ENCODE measurements at regions not wholly inside any gene's neighbourhood (a gene's known extent, or its start where the extent isn't known, plus 50 kb on each side); places are given as distances from the start of the nearest gene placed in this dataset.

DNA sequence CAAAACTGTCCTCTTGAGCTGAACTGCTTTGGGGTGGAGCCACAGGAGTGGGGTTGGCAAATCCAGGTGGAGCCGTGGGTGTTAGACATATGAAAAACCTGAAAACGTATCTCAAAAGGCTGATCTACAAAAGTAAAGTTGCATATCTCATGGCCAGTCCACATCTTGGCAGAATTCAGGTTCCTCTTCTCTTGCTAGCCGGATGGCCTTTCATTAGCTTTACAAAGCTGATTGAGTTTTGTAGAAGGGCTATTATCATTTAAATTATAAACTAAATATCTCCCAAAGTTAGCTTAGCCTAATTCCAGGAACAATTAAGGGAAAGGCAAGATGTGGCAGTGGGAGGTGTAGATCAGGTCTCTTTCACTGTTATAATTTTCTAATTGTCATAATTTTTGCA, 1427.7 kb downstream of the EFNB2 start:
- DNase-seq (ENCODE audit: low read depth), result no peak

DNA sequence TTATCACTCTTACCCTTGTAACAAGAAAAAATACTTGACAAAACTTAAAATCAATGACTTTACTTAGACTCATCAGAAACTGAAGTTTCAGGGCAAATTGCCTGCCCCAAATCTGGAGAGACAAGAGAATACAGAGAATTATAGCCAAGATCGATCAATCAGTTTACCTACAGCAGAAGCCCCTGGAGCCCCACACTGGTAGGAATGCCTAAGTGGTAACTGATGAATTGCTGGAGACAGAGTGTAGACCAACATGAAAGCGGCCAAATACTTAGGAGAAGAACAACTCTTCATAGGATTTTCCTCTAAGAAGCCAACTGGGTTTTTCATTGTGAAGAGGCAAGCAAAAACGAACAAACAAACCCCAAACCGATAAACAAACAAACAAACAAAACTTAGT, 1430.0 kb downstream of the EFNB2 start:
- DNase-seq (ENCODE audit: low read depth), result no peak

DNA sequence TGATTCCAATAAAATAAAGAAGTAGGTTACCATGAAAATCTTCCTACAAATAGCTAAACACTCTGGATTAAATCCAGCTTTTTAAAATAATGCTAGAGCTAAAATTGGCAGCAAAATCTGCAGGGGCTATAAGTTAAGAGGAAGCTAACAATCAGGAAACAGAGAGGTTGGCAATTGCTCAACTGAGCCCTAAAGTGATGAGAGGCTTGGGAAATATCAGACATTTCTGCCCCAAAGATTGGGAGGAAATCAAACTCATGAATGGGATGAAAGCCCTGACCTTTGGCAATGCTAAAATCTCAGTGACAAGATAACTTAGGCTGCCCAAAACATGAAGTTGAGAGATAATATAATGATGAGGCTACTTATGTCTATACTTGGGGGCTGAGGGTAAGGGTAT, 1437.9 kb downstream of the EFNB2 start:
- no peak for DNase-seq (ENCODE audit: low read depth)

DNA sequence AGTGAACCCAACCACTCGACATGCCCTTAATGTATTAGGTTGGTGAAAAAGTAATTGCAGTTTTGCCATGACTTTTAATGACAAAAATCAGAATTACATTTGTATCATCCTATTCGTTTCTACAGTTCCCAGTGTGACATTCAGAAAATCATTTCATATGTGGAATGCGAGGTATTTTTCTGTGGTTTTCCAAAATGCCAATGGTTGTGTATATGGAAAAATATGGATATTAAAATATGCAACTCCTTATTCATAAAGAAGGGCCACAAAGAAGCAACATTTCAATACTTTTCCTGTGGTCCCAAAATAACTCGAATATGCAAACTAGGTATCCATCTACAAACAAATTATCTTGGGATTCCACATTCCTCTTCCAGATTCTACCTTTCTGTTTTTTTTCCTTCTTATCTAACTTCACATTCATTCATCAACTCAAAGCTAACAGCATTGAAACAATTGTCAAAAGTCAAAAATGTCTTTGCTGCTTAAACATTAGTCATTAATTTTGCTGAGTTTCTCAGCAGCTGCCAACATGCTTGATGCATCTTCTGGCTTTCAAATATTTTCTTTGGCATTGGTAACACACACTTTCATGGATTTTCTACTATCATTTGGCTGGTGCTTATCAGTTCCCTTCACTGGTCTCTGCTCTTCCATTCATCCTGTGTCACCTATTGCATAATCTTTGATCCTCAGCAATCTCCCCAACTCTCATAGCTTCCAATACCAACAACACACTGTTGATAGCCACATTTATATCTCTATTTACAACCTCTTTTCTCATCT, 1445.4 kb downstream of the EFNB2 start:
- no peak for DNase-seq (ENCODE audit: low read depth)

DNA sequence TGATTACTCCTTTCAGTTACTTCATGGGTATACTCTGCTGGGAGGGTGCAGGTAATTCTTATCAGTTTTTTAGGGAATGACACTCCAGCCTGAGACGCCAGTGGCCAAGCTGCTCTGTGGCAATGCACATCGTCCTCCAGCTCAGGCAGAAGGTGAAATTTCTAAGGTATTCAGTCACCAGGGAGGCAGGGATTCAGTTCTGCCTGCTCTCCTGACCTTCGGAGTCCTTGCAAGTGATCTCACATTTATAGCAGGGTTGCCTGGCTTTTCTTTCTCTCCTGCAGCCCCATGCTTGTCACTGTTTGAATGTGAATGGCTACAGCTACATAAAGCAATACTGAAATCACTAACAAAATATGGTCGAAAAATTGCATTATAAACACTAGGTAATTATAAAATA, 1447.5 kb downstream of the EFNB2 start:
- no peak for DNase-seq (ENCODE audit: low read depth)

DNA sequence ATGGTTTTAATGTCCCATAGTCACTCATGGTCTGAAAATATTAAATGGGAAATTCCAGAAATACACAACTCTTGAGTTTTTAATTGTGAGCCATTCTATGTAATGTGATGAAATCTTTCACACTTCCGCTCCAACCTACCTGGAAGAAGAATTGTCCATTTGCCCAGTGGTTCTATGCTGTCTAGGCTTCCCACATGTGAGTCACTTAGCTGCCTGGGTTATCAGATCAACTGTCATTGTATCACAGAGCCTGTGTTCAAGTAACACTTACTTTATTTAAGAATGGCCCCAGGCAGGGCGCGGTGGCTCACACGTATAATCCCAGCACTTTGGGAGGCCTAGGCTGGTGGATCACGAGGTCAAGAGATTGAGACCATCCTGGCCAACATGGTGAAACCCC, 1450.5 kb downstream of the EFNB2 start:
- no peak for DNase-seq (ENCODE audit: low read depth)

DNA sequence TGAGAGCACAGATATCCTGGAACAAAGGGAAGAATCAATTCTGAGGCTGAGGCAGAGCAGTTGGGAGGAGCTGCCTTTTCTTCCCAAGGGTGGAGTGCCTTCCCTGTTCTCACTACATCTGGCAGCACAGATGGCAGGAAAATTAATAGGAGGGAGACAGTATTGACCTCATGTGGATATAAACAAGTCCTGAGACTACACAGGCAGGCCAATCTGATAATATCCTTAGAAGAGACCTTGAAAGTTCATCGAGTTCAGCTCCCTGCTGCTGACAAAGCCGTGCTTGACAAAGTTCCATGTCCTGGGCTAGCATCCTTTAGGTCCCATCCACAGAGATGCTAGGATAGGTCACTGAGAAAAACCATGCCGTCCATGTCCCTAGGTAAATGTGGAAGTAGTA, 1451.5 kb downstream of the EFNB2 start:
- DNase-seq (ENCODE audit: low read depth), result peak; percentile 15

DNA sequence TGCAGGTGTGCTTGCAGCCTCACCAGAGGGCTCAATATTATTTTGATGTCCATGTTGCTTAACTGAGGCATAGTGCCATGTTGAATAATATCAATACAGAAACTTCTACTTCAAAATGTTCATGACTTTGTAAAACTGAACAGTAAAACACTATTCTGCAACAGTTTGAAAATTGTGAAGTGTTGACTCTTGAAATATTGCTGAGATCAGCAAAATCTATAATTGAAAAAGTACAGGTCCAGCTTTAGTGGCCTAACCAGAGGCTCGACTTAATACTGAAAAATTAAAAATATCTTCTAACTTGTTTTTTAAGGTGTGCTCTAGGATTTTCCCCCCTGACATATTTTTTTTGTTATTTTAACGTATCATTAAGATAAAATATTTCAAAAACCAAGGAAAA, 1460.7 kb downstream of the EFNB2 start:
- no peak for DNase-seq (ENCODE audit: low read depth)

DNA sequence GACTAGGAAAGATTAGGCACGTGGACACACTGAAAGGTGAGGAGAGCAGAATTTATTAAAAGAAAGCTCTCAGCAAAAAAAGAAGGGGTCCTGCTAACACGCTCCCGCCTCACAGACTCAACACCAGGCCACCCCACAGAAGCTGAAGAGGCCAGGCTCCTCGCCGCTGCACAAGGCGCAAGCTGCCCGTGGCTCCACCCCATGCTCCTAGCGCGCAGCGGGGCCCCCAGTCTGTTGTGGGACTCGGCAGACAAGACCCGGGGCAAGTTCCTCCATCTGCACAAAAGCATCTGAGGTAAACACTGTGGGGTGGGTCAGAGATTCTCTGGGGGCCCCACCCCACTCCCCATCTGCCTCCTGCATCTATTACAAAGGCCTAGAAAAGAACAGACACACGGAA, 1462.4 kb downstream of the EFNB2 start:
- no peak for DNase-seq (ENCODE audit: low read depth)

DNA sequence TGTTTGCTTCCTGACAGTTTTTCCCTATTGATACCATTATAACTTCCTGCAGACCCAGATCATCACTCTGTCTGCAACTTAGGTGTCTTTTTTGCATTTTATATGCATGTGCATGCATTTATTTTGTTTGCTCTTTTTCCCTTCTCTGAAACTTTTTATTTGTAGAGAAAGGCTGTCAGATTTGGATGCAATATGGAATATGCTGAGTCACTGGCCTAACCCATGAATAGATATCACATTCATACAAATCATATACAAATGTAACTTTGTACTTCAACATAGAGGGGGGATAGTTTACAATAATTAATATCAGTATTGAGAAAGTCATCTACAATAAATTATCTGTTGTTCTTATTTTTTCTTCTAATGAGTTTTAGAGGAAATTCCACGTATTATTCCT, 1465.0 kb downstream of the EFNB2 start:
- DNase-seq (ENCODE audit: low read depth), result peak; percentile 6

DNA sequence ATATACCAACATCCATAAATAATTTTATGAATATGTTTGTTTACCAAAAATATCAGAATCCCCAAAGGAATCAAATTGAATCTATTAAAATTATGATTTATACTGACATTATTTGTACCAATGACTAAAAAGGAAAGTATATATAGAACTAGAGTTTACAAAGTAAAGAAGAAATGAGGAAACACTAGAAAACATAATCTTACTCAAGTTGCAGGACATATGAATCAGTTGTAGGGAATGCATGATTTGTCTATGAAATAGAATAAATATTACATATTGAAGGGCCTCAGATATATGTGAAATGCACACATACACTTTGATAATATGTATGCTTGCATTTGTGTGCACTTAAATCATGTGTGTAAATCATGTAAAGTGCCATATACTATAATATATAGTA, 1466.4 kb downstream of the EFNB2 start:
- DNase-seq (ENCODE audit: low read depth), result no peak

DNA sequence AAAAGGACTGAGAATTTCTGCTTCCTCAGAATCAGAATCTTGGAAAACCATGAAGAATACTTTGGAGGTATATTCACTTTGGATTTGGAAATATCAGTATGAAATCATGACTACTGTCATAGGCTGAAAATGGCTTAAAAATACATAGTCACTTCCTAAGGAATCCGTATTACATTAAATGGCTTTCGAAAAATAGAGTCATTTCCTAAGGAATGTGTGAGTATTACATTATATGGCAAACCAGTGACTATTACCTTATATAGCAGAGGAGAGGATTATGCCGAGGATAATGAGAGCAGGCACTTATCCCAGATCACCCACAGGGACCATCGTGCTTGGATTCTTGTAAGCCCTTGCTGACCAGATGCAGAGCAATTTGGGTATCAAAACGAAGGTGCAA, 1471.8 kb downstream of the EFNB2 start:
- no peak for DNase-seq (ENCODE audit: low read depth)

DNA sequence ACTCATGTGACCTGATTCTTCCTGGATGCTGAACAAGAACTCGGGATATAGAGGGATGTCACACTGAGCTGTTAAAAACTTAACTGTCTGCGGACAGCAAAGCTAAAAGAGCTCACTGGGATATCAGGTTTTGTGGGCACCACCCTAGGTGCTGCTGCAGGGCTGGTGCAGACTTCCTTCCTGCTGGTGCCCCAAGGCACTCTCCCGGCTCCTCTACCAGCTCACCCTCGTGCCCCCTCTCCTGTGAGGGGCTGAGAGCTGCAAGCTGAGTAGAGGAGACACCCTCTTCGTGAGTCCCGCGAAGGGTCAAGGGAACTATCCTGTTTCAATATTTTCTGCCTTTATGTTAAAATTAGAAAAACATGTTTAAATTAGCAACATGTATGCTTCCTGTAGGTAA, 1475.7 kb downstream of the EFNB2 start:
- DNase-seq (ENCODE audit: low read depth), result no peak

DNA sequence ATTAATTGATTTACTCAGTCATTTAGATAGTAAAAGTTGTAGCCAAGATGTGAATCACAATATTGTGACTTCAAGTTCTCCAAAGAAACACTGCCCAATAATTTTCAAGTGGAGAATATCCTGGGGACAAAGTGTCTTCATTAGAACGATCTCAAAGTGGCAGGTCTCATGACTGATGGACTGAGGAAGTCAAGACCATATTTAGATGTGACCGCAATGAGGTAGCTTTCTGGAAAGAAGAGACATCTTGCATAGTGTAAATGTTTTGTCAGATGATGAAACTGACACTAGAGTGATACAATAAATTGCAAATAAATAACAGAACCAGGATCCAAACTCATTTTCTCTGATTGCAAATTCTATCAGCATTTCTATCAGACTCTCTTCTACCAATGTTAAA, 1476.9 kb downstream of the EFNB2 start:
- no peak for DNase-seq (ENCODE audit: low read depth)

DNA sequence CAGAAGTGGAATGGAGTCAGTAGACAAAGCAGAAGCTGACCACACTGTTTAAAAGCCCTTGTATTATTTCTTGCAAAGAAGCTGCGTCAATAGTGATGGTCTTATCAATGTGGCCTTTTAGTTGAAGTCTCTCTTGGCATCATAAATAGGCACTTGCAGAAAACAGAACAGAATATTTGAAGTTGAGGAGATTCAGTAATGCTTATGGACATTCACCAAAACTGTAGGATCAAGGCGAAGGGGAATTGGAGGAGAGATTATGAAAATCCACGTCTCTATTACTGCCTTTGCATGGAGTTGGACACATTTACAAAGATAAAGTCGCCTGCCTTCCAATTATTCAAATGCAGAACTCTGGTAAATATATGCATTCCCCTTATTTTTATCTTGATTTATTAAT, 1482.8 kb downstream of the EFNB2 start:
- DNase-seq (ENCODE audit: low read depth), result no peak

DNA sequence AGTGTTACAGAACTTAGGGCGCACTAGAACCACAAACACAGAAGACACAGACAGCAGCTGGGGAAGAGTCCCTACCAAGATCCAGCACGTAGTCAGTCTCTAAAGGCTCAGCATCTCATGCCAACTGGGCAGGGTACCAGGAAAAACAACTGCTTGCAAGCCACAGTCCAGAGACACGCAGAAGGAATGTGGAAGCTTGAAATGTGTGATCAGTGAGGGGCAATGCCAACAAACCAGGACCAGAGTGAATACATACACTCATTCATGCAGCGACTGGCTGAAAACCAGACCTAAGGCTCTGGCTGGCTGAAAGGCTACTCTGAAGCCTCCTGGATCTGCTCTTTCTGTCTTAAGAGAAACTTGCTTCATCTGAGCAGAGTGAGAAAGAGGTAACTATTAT, 1484.8 kb downstream of the EFNB2 start:
- DNase-seq (ENCODE audit: low read depth), result peak; percentile 43

DNA sequence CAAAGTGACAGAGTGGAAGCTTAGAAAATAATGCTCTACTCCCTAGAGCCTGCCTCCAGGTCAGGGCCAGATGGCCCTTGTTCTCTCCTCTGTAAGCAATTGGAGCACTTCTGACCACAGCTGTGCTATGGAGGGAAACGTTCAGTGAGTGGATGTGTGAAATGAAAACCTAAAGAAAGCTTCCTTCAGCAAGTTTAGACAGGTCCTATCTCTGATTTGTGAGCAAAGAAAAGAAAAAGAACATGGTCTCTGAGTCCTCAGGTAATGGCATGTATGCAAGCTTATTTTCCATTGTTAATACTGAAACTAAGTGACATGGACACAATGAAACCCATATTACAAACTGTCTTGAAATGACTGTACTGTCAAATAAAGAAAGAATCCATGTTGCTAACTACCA, 1486.8 kb downstream of the EFNB2 start:
- DNase-seq (ENCODE audit: low read depth), result no peak

DNA sequence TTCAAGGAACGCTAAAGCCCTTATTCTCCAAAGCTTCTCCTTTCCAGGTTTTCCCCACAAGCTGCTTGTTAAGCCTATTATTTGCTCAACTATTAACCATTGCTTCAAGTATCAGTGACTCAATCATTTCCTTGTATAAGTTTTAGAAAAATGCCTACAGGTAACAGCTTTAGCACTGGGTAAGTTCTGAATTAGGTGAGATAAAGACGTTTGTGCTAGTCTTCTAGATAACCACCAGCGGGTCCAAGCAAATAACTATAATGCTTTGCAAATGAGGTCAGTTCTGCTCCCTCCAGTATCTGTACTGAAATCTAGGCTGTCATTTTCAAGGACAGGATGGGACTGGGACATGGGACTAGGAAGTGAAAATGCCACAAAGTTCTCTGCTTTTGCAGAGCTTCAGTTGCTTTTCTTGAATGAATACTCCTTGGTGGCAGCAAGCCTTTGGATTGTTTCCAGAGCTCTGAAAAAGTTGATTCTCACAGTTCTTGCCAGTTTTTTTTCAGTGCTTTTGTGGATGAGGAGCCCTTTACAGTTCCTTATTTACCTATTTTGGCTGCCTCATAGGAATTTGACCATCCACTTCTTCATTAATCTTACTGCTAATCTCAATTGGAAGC, 1487.7 kb downstream of the EFNB2 start:
- peak; percentile 26 for DNase-seq (ENCODE audit: low read depth)

DNA sequence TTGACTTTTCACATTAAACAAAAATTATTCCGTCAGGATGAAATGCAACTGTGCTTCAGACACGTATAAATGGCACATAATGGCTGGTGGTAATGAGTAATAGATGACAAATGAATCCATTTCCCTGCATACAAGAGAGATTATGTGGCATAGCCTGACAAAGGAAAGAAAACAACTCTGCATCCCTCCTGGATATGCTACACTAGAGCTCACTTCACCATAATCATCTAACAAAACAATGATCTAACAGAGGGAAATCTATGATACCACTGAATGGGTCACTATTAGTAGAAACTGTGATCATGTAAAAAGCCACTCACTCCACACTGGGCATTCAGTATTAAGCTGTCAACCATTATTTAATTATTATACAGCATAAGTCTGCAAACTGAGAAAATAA, 1498.4 kb downstream of the EFNB2 start:
- DNase-seq (ENCODE audit: low read depth), result peak; percentile 3

DNA sequence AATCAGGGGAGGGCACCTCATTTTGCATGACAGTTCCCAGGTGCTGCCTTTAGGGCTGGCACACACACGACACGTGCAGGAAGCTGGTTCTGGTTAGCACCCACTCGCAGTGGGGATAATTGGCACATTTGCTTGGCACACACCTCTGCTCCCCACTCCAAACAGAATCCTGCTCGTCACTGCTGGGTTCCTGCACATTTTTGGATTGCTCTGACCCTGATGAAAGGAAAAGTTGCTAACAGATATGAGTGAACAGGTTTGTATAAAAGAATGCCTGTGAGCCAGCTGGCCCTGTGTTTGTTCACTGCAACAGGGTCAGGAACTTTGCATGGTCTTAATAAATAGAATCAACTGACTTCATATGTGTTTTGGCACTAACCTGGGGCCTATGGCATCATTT, 1500.4 kb downstream of the EFNB2 start:
- peak; percentile 5 for DNase-seq (ENCODE audit: low read depth)

DNA sequence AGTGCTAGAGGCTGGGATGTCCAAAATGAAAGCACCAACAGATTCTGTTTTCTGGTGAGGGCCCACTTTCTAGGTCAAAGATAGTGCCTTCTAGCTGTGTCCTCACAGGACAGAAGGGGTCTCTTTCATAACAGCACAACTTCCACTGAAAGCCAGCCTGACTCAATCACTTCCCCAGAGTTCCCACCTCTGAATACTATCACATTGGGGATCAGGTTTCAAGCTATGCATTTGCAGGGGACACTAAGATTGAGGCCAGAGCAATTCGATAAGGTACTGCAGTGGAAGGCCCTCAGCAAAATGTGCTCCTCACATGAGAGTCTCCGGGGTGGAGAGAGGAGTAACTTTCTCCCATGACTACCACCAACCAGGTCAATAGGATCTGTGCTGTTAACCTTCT, 1501.5 kb downstream of the EFNB2 start:
- DNase-seq (ENCODE audit: low read depth), result no peak

DNA sequence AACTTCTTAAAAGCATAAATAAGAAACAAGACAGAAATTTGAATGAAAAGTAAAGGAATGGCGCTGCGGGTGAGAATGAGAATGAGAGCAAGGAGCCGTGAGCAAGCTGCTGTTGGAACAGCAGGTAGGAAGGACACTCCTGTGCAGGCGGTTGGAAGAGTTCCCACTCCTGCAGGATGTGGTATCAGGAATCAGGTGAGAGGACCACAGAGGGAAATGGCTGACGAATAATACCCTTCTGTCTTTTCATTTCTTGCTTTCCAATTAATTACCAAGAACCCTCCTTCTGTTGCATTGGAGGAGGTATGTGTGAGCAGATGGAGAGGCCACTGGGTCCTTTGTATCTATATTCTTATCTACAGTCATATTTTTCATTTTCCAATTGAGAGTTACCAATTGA, 1504.2 kb downstream of the EFNB2 start:
- DNase-seq (ENCODE audit: low read depth), result no peak

DNA sequence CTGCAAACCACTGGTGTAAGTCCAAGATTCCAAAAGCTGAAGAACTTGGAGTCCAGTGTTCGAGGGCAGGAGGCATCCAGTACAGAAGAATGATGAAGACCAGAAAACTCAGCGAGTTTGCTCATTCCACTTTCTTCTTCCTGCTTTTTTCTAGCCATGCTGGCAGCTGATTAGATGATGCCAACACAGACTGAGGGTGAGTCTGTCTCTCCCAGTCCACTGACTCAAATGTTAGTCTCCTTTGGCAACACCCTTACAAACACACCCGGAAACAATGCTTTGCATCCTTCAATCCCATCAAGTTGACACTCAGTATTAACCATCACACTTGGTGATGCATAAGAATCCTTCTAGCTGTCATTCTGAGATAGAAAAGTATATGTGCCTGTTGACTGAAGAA, 1504.6 kb downstream of the EFNB2 start:
- no peak for DNase-seq (ENCODE audit: low read depth)

Measured in myocyte (in vitro differentiated cells).